ENCODE measurements at regions not wholly inside any gene's neighbourhood (a gene's known extent, or its start where the extent isn't known, plus 50 kb on each side); places are given as distances from the start of the nearest gene placed in this dataset.
"Not testable (repeated sequence)": the region's sequence is repeated elsewhere in the genome, so short reads cannot be mapped to it uniquely, and the experiment has no call there.

DNA sequence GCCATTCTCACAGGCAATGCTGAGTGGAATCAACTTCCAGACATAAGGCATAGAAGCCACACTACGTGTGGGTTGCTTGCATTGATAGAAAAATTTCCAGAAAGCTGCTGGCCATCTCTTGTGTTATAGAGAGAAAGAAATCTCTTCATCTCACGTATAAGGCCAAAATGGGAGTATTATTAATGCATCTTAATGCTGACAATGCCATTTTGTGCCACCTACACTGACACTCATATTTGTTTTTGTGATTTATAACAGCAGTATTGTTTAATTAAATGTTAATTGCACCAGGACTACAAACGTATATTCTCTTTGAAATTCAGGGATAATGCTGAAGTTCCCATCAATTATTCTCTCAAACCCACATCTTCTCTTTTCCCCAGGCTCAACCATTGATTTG, 56.1 kb upstream of the TMEM132D start:
- DNase-seq: no peak

DNA sequence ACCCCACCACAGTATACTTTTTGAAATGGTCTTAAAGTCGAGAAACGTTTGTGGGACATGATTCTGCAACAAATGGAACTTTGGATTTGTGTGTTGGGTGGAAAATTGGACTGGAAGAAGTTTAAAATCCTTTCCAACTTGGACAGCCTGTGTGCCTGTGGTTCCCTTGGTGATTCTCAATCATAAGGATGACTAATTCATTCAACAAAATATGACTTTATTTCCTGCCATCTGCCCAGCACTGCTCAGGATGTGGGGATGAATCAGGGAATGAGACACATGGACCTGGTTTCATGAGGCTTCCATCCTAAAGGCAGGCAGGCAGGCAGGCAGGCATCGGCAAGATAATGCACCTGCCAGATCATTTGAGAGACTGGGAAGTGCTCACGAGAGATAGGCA, 57.3 kb upstream of the TMEM132D start:
- no peak for DNase-seq

DNA sequence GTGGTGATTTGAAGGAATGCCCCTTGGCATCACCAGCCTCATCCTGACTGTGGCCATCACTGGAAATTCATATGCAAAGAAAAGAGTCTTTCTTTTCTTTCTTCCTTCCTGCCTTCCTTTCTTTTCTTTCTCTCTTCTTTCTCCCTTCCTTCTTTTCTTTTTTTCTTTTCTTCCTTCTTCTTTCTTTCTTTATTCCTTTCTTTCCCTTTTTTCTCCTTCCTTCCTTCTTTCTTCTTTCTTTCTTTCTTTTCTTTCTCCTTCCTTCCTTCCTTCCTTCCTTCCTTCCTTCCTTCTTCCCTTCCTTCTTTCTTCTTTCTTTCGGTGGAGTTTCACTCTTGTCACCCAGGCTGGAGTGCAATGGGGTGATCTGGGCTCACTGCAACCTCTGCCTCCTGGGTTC, 58.0 kb upstream of the TMEM132D start:
- DNase-seq: no peak

DNA sequence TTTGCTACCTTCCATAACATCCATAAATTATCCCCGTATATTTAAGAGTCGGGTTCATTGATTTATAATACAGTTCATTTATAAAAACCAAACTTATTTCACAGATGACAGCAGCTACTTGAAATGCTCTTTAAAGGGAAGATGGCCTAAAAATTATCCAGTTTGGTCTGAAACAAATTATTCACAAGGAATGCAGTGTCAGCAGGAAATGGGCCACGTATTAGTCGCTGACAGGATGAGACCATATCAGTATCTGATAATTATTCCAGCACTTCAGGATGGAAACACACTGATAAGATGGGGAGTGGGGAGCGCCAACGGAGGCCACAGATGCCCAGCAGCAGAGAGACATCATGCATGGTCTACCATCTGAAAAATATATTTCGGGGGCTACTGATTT, 60.5 kb upstream of the TMEM132D start:
- no peak for DNase-seq

DNA sequence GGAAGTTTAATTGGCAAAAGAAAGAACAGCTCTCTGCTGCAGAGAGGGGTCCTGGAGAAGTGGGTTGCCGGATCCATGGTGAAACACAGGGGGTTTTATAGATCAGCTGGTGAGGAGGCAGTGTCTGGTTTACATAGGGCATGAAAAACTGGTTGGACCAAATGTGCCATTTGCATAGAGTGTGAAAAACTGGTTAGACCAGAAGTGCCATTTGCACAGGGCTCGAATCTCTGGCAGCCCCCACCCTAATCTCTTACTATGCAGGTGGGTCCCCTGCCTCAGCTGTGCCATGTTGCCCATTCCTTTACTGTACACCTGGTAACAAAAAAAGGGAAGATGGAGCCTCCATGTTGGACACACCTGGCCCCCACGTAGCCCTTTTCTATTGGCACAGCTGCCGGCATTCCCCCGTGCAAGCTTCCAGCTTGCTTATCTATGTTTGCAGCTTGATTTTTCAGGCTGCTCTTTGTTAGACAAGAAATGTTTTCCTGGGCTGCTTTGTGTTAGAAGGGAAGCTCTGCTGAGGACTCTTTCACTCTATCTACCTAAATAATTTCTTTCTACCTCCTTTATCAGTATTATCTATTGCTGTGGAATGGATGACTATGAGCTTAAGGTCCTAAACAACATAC, 61.1 kb upstream of the TMEM132D start:
- no peak for DNase-seq

DNA sequence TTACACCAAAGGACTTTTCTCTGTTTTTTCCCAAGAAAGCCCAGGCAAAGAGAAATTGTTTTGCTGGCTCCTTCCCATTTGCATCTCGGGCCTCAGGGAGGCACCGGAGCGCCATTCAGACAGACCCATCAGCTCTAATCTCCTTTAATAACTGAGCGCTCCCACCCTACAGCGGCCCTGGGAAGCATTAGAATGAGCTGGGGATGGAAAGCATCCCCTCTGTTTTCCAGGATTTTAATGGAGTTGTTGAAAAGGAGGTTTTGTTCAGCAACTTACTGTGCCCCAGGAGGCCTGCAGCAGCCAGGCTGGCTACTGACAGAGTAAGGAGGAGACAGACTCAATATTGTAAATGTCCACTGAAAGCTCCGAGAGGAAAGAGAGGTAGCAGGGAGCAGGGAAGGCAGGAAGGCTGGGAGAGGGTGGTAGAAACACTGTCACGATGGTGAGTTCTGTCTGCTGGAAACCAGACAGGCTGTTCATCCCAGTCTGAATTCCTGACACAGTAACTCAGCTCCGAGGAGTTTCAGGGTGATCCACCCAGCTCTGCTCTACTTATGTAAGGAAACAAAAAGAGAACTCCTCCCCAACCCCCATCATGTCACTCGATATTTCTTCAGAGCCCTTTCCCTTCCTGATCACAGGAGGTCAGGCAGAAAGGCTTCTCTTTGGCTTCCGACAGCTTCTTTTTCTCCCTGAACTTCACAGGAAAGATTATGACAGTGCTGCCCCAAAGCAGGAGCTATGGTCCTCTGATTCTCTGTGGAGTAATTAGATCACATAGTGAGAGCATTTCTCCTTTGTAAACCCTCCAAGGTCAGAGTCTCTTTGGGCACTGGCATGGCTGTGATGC, 62.5 kb upstream of the TMEM132D start:
- DNase-seq: no peak

DNA sequence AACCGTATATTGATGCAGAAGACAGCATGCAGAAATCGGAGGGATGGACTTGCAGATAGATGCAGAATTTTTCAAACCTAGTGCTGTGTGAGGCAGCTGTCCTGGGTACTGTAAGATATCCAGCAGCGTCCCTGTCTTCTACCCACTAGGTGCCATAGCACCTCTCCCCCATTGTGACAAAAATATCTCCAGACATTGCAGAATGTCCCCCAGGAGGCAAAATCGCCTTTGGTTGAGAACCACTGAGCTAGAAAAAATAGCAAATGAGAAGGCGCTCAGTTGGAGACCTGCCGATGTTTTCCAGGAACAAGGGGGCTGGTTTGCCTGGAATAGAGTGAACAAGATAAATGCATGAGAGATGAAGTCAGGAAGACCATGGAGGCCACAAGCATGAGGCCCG, 67.9 kb upstream of the TMEM132D start:
- DNase-seq: no peak

DNA sequence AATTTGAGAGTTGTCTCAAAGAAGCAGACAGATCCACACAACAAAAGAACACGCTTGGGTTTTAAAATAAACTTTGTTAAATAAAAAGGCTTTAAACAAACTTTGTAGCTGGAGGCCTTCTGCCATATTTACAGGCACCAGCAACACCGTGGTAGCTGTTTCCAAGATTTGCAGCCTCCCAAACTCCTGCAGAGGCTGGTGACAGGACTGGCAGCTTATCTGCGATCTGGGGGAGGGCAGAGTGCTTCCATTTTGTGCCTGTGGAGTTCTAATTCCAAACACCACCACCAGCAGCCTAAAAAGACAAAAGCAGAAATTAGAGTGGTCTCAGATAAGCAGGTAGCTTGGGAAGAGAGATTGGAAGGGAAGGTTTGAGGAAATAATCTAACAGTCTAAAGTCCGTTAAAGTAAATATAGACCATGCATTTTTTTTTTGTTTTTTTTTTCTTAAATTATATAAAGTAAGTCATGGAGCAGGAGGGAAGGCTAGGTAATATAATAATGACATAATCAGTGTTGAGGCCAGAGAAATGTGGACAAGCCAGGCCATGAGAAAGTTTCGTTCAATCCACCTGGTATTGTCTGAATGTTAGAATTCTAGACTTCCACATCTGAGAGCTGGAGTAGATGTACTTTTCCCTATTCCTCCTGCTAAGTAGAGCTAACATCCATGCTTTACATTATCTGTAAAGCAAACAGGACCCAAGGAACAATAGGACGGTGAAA, 69.6 kb upstream of the TMEM132D start:
- no peak for DNase-seq

DNA sequence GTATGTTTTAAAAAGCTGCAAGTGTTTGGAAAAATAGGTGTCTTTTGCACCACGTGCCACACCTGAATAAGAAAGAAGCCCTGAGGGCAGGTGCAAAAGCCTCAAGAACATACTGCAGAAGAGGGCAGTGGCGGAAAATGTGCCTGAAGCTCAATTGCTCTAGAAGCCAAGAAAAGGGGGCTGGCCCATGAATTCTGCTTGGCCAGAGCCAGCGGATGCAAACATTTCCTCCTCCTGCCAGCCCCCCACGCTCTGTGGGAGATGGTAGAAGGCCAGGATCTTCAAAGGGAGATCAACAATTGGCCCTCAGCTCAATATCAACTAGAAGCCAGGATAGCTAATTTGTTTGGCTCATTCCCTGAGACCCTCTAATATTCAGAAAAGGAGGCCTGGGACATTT, 80.3 kb upstream of the TMEM132D start:
- DNase-seq: no peak

DNA sequence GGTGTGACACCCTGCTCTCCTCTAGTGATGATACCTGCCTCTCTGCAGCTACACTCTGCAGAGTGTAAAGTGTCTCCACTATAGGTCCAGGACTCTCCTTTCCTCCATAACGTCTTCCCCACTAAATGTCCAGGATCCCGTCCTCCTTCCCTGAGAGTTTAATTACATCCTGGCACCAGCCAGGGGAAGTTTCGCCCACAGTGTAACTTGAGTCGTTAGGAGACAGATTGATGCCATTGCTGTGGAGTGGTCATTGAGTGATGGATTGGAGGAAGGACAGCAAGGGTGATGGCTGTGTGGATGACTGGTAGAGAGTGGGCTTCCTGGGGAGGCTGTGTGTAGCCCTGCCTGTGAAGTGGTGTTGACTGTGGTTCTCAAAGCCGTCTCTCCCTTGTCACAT, 84.0 kb upstream of the TMEM132D start:
- DNase-seq: no peak

DNA sequence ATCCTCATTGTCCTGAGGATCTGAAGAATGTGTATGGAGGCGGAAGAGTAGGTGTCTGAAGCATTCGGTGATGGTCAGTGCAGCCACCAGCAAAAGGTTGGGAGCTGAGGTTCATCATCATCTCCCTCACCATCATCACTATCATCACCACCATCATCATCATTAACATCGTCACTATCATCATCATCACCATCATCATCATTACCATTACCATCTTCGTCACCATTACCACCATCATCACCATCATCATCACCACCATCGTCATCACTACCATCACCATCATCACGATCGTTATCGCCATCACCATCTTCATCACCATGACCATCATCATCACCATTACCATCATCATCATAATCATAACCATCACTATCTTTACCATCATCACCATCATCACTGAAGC, 90.8 kb upstream of the TMEM132D start:
- DNase-seq: no peak

DNA sequence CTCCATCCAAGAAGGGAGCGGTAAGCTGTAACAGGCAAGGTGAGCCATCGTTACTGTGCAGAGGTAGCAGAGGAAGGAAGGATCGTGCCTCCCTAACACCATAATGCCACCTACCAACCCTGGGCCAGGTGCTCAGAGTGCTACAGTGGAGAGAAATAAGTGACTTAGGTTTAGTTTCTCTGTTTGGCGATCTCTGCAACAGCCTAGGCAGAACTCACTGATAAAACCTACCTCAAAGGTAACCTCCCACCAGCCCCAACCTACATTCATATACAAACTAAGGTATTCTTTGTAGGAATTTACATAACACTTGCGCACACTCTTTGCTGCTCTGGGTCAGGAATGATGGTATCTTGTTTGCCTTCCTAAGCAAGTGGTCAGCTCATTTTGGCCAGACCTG, 93.4 kb upstream of the TMEM132D start:
- no peak for DNase-seq

DNA sequence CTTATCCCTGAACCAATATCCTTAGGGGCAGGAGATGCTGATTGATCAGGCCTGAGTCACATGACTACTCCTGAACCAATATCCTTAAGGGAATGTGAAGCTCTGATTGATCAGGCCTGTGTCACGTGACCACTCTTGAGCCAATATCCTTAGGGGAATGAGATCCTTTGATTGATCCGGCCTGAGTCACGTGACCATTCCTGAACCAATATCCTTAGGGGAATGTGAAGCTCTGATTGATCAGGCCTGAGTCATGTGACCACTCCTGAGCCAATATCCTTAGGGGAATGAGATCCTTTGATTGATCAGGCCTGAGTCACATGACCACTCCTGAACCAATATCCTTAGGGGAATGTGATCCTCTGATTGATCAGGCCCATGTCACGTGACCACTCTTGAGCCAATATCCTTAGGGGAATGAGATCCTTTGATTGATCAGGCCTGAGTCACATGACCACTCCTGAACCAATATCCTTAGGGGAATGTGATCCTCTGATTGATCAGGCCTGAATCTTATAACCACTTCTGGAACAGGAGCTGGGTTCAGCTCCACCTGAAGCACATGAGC, 100.6 kb upstream of the TMEM132D start:
- DNase-seq: not testable (repeated sequence)

DNA sequence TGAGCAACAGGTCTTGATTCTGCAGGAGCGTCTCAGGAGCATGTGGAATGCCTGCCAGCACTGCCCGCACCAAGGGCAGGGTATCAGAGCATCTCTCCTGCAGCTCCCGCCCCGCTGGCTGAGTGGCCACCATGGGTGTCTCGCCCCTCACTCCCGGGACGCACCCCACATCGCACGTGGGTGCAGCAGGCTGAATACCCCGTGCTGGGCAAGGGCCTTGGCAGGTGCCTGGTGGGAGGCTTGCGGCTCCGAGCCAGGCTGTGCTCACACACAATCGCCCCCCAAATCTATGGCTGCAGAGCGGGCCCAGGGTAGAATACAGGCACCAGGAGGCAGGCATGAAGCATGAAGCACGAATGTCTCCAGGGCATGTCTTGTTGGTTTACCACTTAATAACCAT, 103.9 kb upstream of the TMEM132D start:
- no peak for DNase-seq

DNA sequence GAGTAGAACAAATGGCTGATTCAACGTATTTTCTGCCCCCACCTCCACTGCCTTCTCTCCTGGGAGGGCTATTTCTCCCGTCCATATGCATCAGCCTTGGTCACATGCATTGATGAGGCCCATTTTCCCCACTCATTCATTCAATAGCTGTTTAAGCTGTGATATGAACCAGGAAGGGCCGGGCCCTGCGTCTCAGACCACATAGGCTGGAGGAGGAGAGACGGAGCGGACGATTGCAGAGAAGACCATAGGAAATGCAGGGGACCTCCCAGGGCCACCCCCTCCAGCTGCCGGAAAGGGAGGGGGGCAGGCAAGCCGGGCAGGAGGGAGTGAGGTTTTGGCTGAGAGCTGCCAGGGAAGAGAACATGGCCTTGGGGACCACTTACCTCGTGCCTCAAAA, 104.4 kb upstream of the TMEM132D start:
- no peak for DNase-seq

DNA sequence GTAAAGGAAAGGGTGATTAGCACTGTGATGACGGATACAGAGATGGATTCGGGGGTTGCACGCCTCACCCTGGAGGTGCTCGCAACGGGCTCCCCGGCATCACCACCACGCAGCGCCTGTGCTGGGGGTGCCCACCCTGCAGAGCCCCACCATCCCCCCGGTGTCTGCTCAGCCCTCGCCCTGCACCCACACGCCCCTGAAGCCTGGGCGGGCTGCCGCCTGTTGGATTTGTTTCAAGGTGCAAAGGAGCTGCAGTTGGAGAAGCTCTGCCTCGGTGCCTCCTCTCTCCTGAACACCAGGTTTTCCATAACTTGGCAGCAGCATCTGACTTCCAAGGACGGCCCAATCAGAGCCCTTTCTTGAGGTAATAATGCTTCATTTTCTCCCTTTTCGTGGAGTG, 106.1 kb upstream of the TMEM132D start:
- DNase-seq: no peak

DNA sequence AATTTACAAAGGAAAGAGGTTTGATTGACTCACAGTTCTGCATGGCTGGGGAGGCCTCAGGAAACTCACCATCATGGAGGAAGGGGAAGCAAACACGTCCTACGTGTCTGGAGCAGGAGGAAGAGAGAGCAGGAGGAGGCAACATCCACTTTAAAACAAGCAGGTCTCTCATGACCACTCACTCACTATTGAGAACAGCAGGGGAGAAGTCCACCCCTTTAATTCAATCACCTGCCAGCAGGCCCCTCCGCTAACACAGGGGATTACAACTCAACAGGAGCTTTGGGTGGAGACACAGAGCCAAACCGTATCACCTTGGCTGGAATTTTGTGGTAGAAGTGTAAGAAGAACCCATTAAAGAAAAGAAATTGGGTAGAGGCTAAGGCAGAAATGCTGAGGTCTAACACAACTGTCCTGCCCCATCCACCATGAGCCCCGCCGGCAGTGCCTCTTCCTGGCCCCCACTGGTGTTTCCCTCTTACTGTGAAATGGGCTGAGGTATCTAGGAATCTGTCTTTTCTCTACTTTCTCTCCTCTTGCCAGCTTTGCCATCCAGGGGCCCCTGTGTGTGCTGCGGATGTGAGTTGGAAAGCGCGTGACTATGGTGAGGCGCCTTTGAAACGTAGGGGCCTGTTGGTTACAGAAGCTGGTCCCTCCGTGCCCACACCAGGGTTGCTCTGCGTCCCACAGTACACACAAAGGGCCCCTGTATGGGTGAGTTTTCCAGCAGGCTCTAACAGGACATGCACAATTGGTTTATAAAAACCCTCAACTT, 108.0 kb upstream of the TMEM132D start:
- DNase-seq: no peak

DNA sequence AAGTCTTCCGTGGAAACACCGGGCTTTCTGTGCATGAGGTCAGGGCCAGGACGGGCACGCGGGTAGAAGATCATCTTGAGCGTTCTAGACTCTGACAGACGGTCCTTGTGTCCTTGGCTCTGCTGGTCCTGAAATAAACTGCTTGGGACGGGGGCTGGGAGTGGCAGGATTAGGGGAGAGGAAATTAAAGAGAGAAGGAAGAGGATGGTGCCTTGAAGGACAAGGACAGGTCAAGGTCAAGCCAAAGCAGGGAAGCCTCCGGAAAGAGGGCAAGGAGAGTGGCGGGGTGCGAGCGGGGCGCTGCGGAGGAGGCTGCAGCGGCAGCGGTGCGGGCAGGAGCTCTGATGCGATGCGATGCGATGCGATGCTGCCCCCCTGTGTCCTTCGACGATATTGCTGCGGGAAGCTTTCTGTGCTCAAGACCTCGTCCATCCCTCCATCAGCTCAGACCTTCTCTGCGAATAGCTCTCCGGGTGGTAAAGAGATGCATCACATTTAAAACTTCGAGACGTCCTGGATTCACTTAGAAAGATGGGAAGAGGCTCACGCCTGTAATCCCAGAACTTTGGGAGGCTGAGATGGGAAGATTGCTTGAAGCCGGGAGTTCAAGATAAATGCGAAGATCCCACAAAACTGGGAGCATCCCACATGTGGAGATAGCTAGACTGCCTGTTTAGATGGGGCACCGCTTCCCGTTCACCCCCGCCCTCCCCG, 110.1 kb upstream of the TMEM132D start:
- peak; percentile 19 for DNase-seq

DNA sequence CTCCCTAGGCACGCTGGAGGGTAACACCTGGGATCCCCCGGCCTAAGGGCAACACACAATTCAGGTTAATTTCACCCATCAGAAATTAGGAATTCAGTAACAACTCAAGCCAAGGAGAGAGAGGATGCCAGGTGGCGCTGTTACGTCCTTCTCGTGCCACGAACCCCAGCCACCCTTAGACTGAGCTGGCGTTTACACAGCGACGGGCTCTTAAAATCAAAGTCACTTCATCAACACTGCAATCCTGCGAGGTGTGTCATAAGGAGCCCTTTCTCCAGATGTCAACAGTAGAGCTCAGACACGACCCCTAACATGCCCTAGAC, 110.6 kb upstream of the TMEM132D start:
- no peak for DNase-seq

DNA sequence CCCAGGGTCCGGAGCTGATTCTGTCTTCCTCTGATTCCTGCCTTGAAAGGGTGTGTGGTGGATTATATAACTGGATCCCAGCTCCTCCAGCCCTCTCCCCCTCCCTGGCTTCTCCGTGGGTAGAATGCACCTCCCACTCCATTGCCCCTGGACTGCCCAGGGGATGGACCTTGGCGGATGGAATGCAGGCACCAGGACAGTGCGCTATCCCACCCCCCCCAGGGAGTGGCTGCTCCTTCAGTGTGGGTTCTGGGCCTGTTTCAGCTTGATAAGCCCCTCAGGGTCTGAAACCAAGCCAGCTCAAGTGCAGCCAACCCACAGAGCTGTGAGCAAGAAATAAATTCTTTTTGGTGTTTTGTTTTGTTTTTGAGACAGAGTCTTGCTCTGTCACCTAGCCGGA, 112.4 kb upstream of the TMEM132D start:
- no peak for DNase-seq

DNA sequence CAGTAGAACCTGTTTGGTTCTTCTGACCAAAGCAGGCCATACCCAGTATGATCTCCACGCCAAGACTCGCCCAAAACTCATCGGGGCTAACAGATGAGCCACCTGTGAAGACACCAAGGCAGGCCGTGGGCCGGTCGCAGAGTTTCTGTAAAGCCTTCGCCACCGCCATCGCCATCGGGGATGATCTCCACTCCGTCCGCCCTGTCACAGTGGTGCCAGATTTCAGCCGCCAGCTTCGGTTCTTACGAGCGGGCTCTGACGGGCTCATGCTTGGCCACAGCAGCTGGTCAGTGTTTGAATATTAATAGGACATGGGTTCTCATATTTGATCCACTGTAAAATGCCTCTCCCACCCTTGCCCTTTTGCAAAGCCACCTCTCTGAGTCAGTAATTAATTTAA, 113.2 kb upstream of the TMEM132D start:
- DNase-seq: no peak

Measured in activated CD8-positive, alpha-beta memory T cell treated with anti-CD3 and anti-CD28 coated beads, Interleukin-2, amount 50 U/mL, for 4 hours (primary cell).